DMS153 (cell line): ENCODE measurements at regions not wholly inside any gene's neighbourhood (a gene's known extent, or its start where the extent isn't known, plus 50 kb on each side); places are given as distances from the start of the nearest gene placed in this dataset.
"Not testable (repeated sequence)": the region's sequence is repeated elsewhere in the genome, so short reads cannot be mapped to it uniquely, and the experiment has no call there.

Experiments used
- DNase-seq: peaks from one replicate; lab custom pipeline; 2025; lab: John Stamatoyannopoulos, UW

DNA sequence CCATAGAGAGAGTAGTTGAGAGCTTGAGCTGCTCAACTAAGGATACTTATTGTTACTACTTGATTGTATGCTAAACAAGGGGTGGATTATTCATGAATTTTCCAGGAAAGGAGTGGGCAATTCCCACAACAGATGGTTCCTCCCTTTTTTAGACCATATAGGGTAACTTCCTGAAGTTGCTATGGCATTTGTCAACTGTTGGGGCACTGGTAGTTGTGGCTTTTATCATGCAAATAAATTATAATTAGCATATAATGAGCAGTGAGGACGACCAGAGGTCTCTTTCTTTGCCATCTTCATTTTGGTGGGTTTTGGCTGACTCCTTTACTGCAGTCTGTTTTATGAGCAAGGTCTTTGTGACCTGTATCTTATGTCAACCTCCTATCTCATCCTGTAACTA, 1403.5 kb upstream of the PABPC4L start:
- DNase-seq, result no peak

DNA sequence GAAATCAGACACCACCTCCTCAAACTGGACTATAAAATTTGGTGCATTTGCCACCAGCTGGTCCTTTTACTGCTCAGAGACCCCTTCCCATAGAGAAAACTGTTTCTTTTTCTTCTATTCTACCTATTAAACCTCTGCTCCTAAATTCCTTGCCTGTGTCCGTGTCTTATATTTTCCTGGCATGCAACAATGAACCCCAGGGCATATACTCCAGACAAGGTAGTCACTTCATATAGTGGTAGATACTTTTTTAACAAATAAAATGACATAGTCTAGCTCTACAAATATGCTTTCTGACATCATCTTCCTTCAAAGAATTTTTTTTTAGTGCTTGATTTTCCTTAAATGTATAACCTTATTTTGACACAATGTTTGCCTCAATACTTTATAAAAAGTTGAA, 1402.9 kb upstream of the PABPC4L start:
- DNase-seq, result no peak

DNA sequence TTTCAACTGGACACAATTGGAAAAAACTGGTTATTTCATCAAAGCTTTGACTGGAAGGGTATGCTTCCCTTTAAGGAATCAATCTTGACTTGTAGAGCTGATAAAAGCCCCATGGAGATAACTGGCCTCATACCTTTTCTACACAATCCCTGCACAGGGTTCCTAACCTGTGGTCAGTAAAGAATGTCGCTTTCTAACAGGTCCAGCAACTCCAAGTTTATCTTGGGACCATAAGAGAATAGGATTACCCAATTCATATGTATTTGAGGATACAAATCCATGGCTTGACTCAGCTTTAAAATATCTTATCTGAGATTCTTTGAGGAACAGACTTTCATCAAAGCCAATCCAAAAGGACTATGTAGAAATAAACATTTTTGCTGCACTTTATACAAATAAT, 1399.8 kb upstream of the PABPC4L start:
- no peak for DNase-seq

DNA sequence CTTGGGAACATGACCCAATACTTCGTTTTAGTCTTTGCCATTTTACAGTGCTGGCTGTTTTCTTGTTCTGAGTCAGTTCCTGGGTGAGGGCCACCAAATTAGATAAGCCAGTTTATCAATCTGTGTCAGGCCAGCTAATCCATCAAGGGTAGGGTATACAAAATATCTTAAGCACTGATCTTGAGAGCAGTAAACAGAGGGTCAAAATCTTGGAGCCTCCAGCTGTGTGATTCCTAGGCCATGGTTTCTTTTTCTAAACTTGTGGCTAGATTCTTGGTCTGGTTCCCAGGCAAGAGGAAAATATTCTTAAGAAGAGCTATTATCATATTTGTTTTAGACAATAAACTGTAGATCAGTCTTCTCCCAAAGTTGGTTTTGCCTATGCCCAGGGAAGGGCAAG, 1396.6 kb upstream of the PABPC4L start:
- DNase-seq, result no peak

DNA sequence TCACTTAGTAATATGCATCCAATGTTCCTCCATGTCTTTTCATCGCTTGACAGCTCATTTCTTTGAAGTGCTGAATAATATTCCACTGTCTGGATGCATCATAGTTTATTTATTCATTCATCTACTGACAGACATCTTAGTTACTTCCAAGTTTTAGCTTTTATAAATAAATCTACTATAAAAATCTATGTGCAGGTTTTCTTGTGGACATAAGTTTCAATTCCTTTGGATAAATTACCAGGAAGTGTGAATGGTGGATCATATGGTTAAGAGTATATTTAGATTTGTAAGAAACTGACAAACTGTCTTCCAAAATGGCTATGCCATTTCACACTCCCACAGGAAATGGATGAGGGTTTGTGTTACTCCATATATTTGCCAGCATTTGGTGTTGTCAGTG, 1392.9 kb upstream of the PABPC4L start:
- no peak for DNase-seq

DNA sequence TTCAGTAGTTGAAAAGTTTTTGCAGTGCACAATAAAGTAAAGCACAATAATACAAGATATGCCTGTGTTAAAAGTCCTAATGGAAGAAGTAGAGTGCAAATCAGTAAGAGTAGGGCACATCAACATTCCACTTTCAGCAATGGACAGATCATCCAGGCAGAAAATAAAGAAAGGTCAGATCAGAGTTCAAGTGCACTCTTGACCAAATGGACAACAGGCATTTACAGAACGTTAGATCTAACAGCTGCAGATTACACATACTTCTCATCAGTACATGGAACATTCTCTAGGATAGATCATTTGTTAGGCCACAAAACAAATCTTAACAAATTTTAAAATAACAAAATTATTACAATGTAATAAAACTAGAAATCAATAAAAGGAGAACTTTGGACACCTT, 1373.5 kb upstream of the PABPC4L start:
- no peak for DNase-seq

DNA sequence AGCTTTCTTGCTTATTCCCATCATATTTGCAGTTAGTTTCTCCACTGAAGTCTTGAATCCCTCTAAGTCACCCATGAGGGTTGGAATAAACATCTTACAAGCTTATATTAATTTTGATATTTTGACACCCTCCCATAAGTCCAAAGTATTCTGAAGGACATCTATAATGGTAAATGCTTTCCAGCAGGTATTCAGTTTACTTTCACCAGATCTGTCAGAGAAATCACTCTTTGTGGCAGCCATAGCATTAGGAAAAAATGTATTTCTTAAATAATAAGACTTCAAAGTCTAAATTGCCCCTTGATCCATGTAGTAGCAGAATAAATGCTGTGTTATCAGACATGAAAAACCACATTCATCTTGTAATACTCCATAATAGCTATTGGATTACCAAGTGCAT, 1371.7 kb upstream of the PABPC4L start:
- no peak for DNase-seq

DNA sequence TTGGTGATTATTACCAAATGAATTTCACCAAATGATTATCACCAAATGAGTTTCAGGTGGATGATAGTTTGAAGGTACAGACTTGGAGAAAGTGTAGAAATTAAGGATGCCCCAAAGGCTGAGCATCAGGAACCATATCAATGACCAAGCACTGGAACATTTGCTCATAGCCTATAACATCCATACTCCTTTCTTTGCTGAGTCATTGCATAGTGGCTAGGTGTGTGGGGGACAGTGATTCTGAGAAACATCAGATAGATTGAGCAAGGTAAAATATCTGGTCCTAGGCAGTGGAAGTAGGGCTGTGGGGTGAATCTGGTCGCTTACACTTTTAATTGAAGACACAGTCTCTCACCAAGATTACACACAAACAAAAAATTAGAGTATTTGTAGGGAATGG, 1362.5 kb upstream of the PABPC4L start:
- DNase-seq, result no peak

DNA sequence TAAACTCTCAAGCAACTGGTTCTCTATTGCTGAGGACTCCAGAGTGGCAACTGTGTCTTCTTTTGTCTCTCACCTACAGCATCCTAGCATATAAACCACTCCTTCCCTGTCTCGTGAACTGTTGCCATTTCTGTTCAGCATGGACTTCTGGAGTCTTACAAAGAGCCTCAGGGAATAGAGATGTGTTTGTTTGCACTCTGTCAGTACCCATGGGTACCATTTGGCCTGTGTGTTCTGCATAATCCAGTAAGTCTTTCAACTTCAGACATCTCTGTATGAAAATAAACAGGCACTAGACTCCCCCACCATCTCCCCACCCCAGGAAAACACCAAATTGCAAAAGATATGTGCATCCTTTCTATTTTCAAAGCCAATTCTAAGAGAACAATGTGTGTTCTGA, 1351.6 kb upstream of the PABPC4L start:
- no peak for DNase-seq

DNA sequence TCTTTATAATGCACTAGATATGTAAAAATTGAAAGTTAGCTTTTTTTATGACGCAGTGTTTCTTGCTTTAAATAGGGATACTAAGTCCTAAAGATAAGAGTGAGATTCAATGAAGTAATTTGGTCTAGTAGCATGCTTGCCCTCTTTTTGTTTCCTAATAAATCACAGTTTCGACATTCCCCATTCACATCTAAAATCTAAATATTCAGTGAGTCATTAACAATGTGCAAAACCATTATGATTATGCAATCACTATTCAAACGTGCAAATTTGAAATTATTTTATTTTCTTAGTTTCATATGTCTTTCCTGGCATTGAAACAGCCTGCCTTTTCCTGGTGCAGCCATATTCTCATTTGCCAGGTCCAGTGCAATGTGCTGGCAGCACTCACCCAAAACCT, 1350.5 kb upstream of the PABPC4L start:
- DNase-seq, result no peak

DNA sequence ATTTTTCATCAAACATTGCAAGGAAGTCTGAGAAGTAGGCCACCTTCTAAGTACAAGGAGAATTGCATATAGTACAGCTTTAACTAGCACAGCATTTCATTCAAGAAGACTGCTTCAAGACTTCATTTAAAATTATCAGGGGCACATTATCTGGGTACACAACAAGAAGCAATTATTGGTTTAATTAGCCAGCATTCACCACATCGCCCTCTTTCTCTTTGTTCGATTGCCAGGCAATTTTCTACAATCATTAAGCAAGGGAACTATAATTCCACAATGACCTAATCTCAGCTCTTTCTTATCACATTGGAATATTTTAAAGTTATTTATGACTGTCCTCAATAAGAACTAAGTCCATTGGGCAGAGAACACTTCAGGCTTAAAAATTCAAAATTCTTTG, 1347.1 kb upstream of the PABPC4L start:
- DNase-seq, result no peak

DNA sequence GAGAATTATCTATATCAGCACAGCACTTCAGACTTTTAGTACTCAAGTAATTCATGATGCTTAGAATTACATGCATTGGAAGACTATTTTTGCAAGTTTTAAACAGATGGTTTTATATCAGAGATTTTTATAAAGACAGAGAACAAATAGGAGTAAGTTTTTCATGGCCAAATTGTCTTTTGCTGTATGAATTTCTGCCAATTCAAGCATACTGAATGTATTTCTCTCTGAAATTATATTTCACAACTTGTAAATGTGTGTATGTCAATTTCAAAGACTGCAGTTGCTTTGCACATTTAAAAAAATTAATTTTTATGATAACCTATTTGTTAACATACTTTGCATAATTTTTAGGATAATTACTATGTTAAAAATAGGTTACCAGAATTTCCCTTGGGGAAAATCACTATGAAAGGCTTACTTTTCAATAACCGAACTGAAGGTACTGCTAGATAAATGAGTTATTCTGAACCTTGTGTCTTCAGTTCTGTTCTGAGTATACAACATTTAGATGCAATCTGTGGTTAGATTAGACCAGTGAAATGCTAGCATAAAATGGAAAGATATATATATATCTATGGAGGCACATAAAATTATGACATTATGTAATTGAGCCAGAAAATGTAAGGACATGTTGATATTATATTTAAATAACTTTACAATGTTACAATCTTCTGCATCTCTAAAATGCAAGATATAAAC, 1344.2 kb upstream of the PABPC4L start:
- DNase-seq, result no peak

DNA sequence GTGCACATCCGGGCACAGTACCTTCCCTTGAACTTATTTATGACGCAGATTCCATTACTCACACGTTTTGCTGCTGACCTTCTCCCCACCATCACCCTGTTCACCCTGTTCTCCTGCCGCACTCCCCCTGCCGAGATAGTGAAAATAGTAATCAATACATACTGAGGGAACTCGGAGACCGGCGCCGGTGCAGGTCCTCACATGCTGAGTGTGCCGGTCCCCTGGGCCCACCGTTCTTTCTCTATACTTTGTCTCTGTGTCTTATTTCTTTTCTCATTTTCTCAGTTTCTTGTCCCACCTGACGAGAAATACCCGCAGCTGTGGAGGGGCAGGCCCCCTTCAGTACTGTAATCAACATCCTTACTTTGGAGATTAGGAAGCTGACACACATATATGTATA, 1337.1 kb upstream of the PABPC4L start:
- DNase-seq, result no peak

DNA sequence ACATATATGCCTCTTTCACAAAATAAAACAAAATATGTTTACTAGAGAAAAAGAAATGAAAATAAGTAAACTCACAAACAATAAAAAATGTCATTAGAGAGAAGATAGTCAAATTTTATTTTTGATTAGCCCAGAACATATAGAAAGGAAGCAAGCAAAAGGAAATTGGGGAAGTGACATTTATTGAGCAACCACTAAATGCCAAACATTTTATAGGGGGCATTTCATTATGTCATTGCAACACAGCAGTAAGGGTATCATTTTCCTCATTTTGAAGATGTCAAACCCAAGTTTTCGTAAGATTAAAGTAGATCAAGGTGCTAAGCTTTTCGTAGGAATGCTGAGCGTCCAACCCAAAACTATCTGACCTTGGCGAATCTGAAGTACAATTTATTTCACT, 1331.5 kb upstream of the PABPC4L start:
- DNase-seq, result no peak

DNA sequence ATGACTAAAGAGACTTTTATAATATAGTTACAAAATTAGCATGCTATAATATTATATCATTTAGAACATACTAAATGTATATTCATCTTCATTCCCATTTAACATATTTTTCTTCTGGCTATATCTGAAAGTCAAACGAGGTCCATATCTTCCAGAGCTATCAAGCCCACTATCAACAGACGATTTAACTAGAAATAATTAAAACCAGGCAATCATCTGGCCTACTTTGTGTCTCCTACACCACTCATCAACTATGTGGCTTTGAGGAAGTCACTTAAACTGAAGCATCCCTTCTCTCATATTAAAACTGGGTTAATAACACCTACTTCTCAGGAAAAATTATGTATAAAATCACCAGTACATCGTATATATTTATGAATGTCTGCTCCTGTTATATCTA, 1330.5 kb upstream of the PABPC4L start:
- DNase-seq, result no peak

DNA sequence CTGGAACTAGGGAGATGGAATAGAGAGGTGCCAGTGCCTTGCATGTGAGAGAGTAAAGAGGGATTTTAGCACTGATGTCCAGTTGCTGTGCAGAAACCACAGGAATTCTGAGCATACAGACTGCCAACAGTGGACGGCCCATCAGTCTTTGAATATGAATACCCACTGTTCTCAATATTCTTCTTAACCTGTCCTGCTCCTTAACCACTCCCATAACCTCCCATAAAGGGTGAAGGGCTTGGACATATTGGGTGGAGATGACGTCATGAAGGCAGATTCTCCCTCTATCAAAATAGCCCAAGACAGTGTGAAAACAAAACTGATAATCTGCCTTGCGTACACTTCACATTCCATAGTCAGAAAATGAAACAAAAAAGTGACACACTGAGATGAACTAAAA, 1313.7 kb upstream of the PABPC4L start:
- DNase-seq, result no peak

DNA sequence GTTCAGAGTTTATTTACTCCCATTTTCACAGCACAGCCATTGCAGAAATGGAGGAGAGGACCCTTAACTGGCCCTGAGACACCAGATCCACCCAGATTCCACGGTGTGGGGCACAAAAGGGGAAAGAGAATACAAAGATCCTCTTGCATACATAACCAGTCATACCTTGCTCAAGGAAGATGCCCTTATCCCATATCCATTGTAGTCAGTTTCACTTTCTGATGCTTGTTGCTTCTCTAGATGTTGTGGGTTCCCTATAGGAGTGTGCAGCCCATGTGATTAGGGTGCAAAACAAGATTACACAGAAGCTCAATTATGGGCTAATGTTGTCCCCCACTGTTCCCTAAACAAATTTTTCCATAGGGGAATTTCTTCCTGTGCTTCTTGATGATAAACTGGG, 1309.0 kb upstream of the PABPC4L start:
- DNase-seq, result no peak

DNA sequence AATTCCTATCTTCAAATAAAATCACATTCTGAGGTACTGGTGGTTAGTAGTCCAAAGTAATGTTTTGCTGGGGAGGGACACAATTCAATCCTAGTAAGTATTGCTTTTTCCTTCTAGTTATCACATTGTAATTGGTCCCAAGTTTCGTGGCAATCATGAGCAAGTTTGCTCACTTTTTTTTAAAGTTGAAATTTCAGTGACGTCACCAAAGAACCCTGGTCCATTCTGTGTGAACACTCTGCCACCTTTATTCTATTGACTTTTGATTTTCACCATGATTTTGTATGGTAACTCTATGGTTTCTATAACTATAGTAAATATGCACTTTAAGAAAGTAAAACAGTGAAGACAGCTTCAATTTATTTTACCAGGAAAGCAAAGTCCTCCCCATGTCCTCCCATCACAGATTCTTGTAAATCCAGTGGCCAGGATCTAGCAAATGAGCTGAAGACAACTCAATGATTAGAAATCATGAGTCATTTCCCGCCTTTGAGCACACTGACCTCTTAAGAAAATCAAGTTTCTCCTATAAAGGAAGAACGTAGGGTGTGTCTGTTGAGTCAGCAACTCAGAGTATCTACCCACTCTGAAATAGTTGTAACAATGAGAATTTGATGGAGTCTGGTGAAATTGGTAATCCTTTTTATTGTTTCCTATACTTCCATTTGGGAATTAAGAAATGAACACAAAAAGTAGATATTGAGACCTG, 1306.6 kb upstream of the PABPC4L start:
- no peak for DNase-seq

DNA sequence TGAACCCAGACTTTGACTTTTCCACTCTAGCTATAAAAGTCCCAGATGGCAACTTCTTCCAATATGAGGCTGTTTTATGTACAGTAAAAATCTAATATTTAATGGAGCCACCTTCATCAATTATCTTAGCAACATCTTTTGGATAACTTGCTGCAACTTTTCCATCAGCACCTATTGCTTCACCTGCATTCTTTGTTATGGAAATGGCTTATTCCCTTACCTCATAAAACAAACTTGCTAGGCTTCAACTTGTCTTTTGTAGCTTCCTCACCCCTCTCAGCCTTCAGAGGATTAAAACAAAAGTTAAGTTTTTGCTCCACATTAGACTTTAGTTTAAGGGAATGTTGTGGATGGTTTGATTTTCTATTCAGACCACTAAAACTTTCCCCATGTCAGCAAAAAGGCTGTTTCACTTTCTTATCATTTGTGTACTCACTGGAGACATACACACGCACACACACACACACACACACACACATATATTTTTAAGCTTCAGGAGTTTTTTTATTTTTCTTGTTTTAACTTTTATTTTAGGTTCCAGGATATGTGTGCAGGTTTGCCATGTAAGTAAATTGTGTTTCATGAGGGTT, 1296.1 kb upstream of the PABPC4L start:
- DNase-seq, result no peak

DNA sequence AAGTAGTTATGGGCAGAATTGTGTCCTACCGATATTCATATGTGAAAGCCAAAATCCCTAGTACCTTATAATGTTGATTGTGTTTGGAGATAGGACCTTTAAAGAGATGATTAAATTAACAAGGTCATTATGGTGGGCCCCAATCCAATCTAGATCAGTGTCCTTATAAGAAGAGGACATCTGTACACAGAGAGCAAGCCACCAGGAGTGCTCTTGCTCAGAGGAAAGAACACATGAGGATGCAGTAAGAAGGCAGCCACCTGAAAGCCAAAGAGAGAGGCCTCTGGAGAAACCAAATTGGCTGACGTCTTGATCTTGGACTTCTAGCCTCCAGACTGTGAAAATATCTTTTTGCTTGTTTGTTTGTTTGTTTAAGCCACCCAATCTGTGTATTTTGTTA, 1290.8 kb upstream of the PABPC4L start:
- DNase-seq, result no peak

DNA sequence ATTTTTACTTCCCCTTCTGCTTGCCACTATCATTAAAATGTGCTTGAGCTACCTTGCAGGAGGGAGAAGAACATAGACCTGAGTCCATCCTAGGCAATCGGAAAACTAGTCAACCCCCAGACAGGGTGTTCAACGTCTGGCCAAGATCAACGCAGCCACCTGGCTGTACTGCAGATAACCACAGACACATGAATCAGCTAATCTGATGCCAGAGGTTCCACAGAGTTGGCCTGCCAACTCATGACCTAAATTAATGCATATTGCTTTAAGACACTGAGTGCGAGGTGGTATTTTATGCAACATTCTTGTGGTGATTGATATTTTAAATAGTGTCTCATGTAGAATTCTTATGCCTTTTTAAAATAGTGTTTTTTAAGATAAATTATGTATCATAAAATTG, 1283.8 kb upstream of the PABPC4L start:
- DNase-seq, result no peak

DNA sequence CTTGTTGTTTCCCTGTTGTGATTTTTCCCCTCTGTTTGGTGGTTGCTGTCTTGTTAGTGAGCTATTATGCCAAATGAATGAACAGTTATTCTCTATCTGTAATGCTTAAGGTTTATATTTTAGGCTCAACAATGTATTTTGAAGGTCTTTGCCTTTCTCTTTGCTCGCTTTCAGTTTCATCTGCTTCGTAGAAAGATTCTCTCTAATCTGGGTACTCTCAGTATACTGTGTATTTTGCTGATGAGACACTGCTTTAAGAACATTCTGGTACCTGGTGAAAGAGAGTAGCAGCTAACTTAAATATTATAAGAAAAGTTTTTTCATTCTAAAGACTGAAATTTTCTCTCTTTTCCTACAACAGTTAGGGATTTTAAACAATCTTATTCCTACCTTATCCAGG, 1274.7 kb upstream of the PABPC4L start:
- DNase-seq, result no peak

DNA sequence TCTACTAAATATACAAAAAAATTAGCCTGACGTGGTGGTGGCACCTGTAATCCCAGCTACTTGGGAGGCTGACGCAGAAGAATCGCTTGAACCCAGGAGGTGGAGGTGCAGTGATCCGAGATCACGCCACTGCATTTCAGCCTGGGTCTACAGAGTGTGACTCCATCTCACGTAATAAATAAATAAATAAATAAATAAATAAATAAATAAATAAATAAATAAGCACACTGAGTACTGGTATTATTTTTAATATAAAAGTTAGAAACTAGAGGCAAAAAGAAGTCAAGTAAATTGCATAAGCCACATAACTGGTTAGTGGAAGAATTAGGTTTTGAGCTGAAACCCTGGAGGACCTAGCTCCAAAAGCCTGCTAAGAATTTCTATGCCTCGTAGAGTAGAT, 1262.7 kb upstream of the PABPC4L start:
- DNase-seq, result no peak

DNA sequence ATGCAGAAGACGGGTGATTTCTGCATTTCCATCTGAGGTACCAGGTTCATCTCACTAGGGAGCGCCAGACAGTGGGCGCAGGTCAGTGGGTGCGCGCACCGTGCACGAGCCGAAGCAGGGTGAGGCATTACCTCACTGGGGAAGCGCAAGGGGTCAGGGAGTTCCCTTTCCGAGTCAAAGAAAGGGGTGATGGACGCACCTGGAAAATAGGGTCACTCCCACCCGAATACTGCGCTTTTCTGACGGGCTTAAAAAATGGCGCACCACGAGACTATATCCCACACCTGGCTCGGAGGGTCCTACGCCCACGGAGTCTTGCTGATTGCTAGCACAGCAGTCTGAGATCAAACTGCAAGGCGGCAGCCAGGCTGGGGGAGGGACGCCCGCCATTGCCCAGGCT, 1246.0 kb upstream of the PABPC4L start:
- DNase-seq, result not testable (repeated sequence)
